ENCODE measurements at regions not wholly inside any gene's neighbourhood (a gene's known extent, or its start where the extent isn't known, plus 50 kb on each side); places are given as distances from the start of the nearest gene placed in this dataset.

- DNase-seq: no peak
Observed at GRCh38 chr16:5487728-5488127, 390.1 kb upstream of the EEF2KMT start.

GRCh38 chr16:5482256-5482655, 384.7 kb upstream of the EEF2KMT start:
- DNase-seq: no peak

- DNase-seq: no peak
Observed at GRCh38 chr16:5480431-5481195, 383.0 kb upstream of the EEF2KMT start.

- no peak for DNase-seq
Observed at GRCh38 chr16:5479926-5480325, 382.3 kb upstream of the EEF2KMT start.

- no peak for DNase-seq
Observed at GRCh38 chr16:5478036-5478435, 380.4 kb upstream of the EEF2KMT start.

- no peak for DNase-seq
Observed at GRCh38 chr16:5477251-5477650, 379.7 kb upstream of the EEF2KMT start.

GRCh38 chr16:5472552-5472951, 375.0 kb upstream of the EEF2KMT start:
- DNase-seq: no peak

GRCh38 chr16:5468488-5468887, 370.9 kb upstream of the EEF2KMT start:
- DNase-seq: no peak

- DNase-seq: no peak
Observed at GRCh38 chr16:5467552-5467951, 370.0 kb upstream of the EEF2KMT start.

- DNase-seq: no peak
Observed at GRCh38 chr16:5466551-5466950, 369.0 kb upstream of the EEF2KMT start.

- DNase-seq: no peak
Observed at GRCh38 chr16:5465714-5466113, 368.1 kb upstream of the EEF2KMT start.

- DNase-seq: no peak
Observed at GRCh38 chr16:5463820-5464219, 366.2 kb upstream of the EEF2KMT start.

- DNase-seq: no peak
Observed at GRCh38 chr16:5461574-5461973, 364.0 kb upstream of the EEF2KMT start.

GRCh38 chr16:5461141-5461540, 363.5 kb upstream of the EEF2KMT start:
- no peak for DNase-seq

- DNase-seq: no peak
Observed at GRCh38 chr16:5460701-5461100, 363.1 kb upstream of the EEF2KMT start.

- DNase-seq: no peak
Observed at GRCh38 chr16:5459863-5460262, 362.3 kb upstream of the EEF2KMT start.

GRCh38 chr16:5455110-5455509, 357.5 kb upstream of the EEF2KMT start:
- DNase-seq: no peak

- DNase-seq: no peak
Observed at GRCh38 chr16:5454349-5454748, 356.8 kb upstream of the EEF2KMT start.

- no peak for DNase-seq
Observed at GRCh38 chr16:5451641-5452040, 354.0 kb upstream of the EEF2KMT start.

- DNase-seq: no peak
Observed at GRCh38 chr16:5450409-5451104, 353.0 kb upstream of the EEF2KMT start.

- DNase-seq: no peak
Observed at GRCh38 chr16:5449901-5450300, 352.3 kb upstream of the EEF2KMT start.

GRCh38 chr16:5448798-5449197, 351.2 kb upstream of the EEF2KMT start:
- DNase-seq: no peak

GRCh38 chr16:5447734-5448133, 350.1 kb upstream of the EEF2KMT start:
- DNase-seq: no peak

GRCh38 chr16:5446623-5447240, 349.1 kb upstream of the EEF2KMT start:
- DNase-seq: no peak
